NB4 (cell line): ENCODE measurements at regions not wholly inside any gene's neighbourhood (a gene's known extent, or its start where the extent isn't known, plus 50 kb on each side); places are given as distances from the start of the nearest gene placed in this dataset.

Source experiments
- MYC ChIP-seq: IDR thresholded peaks from 2 replicates; pipeline ENCODE4 v1.6.1; 2011; ENCODE audit warnings: low read depth, low read length
- POLR2A ChIP-seq: IDR thresholded peaks from 2 replicates; pipeline ENCODE4 v1.6.1; 2011; ENCODE audit warnings: mild to moderate bottlenecking; ENCODE audit not compliant: insufficient read length; ENCODE audit errors: extremely low read depth
- TF ChIP-seq, protein P1 (sequence below): IDR thresholded peaks from one replicate; pipeline ENCODE4 v1.5.1; 2012; ENCODE audit warnings: low read depth, low read length
- TF ChIP-seq, protein P2 (sequence below): IDR thresholded peaks from 2 replicates; pipeline ENCODE4 v1.6.1; 2011; ENCODE audit warnings: low read depth, low read length

DNA sequence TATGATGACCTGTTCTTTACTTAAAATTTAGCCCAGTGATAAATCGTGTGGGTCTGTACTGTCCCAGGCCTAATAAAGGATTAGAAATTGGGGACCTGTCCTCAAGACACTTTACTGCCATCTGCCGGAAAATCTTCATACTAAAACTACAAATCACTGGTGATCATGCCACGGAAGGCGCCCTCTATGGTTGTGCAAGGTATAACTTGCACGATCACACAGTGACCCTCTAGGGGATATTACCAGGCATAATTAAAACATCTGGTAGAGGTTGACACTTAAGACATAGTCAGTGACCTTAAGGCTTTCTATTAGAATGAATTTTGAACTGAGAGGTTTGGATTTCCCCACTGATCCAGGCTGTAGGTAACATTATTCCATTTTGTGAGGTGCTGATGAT lies 172.6 kb downstream of the BMP2 start:
- TF ChIP-seq, protein P1, sequence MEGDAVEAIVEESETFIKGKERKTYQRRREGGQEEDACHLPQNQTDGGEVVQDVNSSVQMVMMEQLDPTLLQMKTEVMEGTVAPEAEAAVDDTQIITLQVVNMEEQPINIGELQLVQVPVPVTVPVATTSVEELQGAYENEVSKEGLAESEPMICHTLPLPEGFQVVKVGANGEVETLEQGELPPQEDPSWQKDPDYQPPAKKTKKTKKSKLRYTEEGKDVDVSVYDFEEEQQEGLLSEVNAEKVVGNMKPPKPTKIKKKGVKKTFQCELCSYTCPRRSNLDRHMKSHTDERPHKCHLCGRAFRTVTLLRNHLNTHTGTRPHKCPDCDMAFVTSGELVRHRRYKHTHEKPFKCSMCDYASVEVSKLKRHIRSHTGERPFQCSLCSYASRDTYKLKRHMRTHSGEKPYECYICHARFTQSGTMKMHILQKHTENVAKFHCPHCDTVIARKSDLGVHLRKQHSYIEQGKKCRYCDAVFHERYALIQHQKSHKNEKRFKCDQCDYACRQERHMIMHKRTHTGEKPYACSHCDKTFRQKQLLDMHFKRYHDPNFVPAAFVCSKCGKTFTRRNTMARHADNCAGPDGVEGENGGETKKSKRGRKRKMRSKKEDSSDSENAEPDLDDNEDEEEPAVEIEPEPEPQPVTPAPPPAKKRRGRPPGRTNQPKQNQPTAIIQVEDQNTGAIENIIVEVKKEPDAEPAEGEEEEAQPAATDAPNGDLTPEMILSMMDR = peak; percentile 53
- TF ChIP-seq, protein P2, sequence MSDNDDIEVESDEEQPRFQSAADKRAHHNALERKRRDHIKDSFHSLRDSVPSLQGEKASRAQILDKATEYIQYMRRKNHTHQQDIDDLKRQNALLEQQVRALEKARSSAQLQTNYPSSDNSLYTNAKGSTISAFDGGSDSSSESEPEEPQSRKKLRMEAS = no peak
- TF ChIP-seq POLR2A (no peak), MYC (no peak)
